HG03457 (cell line): ENCODE measurements at regions not wholly inside any gene's neighbourhood (a gene's known extent, or its start where the extent isn't known, plus 50 kb on each side); places are given as distances from the start of the nearest gene placed in this dataset.

Experiments used
- ATAC-seq: cut with Tn5 transposase; IDR thresholded peaks from one replicate; pipeline ENCODE4 v1.9.1; 2021; ENCODE audit warnings: moderate number of reproducible peaks; ENCODE audit not compliant: unreplicated experiment

DNA sequence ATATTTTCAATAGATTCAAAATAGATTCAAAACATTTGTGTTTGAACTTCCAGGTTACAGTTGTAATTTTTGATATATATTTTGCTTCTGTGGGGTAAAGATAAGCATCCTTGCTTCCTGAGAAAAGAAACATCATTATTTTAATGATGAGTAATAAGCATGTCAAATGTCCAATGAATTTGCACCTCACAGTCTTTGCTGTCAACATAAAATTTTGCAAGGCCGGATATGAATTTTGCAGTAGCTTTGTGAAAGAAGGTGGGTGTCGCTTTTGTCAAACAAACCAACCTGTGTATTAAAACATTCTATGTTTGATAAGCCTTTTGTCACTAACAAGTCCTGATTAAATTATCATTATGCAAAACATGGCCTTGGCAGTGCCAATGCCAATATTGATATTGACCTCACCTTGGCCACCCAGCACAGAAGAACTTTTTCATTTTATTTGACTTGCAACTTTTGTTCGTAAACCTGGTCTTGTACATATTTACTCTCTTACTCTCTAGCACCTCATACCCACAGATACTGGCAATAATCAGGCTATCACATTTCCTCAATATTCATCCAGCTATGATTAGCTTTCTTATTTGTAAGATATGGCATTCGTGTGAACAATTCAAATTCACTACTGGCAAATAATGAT, 645.0 kb upstream of the KLF4 start:
- ATAC-seq = no peak

DNA sequence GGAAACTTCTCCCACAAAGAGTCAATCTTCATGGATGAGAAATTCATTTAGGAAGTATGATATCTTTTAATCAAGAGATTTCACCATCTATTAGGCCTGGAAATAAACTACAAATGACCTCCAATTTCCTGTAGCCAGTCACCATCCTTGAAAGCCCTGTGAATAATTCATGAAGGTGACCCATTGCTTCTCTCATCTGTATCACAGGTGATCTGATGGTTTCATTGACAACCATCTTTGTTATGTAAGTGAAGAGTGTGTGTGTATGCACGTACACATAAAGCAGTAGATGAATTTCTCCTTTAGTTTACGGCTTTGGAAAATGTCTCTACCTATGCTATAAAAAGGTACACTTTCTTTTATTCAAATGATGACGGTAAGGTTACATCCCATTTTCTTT, 644.1 kb upstream of the KLF4 start:
- no peak for ATAC-seq

DNA sequence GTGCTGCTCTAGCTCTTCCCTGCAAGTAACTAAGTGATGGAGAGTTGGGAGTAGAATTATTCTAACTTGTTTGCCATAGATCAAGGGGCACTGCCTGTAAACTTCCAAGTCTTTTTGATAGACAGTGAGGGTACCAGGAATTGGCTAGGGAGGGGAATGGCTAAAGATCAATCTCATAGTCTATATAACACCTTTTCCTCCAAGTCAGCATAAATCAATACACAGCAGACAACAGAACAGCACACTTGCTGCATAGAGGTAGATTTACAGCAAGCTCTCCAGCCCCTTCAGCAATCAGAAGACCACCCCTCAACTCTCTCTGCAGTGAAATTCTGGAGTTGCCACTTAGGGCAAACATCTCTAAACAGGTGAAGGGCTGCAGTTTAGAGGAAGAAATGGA, 643.5 kb upstream of the KLF4 start:
- no peak for ATAC-seq

DNA sequence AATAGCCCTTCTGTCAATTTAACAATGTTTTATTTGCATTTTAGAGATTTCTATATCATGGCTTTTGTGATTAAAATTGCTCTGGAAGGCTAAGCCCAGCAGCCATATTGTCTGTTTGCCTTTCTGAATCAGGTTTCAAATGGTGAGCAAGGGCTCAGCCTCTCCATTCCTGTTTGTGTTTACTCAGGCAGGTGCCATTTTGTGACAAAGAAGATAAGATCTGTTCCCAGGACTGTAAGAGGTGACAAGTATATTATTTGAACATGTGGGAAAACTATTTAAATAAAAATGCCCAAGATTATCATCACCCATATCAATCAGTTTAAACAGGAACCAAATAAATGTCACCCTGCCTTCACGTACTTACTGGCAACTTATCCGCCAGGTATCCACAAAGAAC, 641.3 kb upstream of the KLF4 start:
- no peak for ATAC-seq

DNA sequence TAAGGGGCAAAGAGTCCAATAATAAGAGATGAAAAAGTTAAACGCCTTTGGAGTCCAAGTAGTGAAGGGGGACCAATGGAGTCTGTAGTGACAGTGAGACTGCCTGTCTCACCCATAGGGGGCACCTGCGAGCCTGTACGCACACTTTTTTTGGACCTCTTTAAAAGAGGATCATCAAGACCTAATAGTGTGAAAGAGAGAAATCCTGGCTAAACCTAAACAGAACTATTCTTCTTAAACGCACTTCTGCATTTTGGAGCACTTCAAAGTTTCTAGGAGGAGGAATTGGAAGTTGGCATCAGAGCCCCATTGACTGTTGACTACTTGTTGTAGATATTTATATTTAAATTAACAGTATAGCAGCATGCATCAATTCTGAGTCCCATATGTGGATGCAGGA, 636.1 kb upstream of the KLF4 start:
- no peak for ATAC-seq

DNA sequence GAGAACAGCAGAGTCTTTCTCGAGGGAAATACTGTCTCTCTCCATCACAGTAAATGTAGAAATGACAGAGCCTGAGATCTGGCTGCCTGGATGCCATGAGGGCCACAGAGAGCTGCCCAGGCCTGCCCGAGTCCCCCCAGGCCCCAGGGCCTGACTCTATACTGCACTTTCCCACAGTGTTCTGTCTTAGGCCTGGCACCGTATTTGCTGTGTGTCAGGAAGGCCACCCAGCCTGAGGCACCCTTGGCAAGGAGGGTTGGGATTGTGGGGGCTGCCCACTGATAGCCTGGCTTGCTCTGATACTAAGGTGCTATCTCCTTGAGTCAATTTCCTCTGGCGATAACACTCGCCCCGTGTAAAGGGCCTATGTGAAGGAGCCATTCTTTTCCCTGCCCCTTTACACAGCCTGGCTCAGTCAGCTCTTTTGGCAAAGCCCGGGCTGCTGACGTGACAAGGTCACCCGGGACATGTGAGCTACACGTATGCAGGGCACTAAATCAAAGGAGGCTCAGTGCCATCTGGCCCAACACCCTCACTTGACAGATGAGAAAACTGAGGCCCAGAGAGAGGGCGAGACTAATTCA, 630.1 kb upstream of the KLF4 start:
- ATAC-seq = no peak

DNA sequence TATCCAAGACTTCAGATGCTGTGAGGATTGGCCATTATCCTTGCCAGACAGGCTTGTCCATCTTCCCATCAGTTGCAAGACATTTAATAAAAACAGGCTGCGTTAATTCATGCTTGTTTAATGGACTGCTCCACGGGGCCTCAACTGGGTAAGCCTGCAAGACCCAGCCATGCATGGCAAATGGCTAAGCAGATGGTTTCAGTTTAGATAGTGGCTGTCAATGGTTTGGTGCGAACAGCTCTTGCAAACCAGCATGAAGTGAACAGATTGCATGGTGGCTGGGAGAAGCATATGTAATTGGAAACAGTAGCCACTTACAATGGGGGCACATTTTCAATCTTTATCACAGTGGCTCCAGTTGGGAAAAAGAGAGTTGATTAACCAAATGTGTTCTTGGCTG, 628.2 kb upstream of the KLF4 start:
- no peak for ATAC-seq

DNA sequence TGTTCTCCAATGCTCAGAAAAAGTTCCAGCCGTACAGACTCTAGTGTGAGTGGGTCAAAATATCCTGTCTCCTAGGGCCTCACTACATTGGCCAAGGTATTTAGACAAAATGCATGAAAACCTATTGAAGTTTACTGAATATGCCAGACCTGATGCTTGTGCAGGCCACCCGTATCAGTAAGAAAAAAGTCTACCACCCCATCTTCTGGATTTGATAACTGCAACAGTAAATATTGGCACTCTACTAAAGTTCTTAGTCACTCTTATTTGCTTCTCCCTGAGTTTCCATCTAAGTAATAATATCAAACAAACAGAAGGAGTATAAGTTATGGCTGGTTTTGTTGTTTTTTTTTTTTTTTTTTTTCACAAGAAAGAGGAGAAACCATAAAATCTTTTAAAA, 627.7 kb upstream of the KLF4 start:
- no peak for ATAC-seq

DNA sequence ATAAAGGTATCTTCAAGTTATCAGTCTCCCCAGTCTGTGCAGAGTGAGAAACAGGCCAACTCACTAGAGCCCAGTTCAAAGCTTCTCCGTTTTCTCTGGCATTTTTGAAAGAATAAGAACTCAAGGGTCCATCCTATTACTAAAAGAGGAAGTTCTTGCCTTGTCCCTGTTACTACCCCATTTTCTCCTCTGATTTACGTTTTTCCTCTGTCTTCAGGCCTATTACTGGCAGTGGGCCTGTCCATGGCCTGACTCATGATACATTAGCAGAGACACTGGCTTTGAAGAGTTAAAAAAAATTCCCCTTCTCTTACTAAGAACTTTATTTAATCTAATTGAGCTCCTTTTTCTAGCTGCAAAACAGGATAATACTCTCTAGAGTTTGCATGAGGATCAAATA, 624.0 kb upstream of the KLF4 start:
- no peak for ATAC-seq

DNA sequence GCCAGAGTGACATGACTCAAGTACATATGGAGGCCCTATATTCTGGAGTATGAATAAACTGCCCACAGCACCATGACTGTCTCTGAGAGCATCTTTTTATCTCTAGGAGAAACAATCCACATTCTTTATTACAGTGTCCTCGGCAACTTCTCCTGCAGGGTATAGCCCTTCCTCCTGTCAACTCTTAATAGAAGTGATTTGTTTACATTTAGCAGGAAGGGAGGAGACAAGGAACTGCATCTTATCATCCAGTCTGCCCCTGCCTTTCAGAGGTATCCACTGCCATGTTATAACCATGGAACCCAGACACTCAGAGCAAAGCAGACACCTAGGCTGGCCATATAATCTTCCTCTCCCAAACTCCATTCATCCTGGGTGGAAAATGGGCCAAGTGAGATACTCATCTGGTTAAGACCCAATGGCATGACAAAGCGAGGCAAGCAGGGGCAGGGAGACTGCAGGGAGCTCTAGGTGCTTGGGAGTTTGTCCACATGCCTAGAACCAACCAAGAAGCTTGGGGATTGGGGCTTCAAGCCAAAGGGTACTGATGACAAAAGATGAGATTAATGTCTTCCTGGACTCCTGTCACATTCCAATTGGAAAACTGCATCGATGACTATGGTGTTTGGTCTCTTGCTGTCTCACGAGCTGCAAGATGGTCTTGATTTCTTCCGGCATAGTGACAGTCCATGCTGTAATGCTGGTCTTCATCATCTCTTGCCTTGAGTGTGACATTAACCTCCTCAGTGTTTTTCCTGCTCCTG, 620.5 kb upstream of the KLF4 start:
- no peak for ATAC-seq

DNA sequence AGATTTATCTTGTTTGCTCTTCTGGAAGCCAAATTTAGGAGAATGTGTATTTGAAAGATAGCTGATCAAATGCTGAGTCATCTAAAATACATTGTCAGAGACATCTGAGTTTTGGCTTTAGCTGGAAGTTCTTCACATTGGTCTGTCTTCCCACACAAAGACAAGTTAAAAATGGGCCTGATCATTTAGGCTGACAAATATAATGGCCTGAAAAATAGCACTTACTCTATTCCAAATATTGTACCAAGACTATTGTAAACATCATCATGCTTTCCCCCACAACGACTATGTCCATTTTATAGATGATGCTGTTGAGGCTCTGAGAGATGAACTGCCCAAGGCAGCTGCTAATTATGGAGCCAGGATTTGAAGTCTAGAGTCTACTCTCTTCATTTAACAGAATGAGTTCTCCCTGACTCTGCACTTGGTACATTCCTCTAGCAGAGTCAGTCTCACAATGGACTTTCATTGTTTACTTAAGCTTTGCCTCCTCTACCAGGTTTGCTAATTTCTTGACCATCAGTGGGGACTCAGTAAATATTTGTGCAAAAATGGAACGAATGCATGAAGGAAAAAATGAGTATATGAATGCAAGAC, 619.4 kb upstream of the KLF4 start:
- ATAC-seq = no peak

DNA sequence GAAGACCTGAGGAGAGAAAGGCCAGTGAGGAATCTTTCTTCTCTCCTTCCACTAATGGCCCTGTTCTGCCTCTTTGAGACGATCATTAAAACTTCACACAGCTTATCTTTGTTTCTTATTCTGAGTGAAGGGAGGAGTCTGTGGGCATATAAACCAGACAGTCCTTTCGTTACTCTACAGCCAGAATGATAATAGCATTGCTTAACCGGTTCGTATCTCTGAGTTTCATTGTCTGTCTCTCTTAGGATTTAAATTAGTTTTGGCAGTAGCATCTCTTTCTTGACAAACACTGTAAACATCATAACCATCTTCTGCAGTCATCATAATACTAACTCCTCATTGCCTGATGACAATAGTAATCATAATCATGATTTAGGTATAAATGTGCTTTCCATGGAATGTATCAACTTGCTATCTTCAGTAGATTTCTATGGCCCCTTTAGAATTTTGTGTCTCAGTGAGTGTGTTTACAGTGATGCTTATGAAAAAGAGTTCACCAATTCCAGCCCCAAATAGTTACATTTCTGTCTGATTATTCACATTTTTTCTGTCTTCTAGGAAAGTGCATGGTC, 618.8 kb upstream of the KLF4 start:
- no peak for ATAC-seq

DNA sequence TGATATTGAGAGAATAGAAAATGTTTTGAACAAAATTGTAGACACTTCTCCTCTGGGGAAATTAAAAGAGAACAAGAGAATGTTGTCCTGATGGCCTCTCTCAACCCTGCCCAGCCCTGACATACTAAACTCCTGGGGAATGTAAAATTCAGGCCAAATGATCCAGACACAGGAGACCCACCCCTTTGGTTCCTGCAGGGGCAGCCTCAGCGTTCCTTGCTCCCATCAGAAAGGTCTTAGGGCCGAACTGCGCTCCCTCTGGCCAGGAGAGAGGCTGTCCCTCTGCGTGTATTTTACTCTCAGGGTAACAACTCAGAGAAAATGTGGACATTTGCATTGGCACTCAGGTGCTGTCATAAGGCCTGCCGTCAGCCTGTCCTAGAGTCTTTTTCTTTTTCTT, 616.3 kb upstream of the KLF4 start:
- no peak for ATAC-seq

DNA sequence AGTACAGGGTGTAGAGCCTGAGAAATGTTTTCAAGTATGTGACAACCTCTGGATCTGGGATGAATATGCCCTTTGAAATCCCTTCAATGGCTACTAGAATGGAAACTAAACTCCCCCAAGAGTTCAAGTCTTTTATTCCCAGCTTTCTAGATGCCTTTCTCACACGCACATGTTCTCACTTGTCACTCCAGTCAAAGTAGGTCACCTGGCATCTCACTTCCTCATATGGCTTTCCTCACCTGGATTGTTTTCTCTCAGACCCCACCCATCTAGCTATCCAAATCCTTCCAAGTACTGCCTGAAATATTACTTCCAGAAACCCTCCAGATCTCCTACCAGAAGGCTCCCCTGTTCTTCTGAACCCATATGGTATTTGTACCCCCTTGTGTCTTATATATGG, 615.4 kb upstream of the KLF4 start:
- no peak for ATAC-seq

DNA sequence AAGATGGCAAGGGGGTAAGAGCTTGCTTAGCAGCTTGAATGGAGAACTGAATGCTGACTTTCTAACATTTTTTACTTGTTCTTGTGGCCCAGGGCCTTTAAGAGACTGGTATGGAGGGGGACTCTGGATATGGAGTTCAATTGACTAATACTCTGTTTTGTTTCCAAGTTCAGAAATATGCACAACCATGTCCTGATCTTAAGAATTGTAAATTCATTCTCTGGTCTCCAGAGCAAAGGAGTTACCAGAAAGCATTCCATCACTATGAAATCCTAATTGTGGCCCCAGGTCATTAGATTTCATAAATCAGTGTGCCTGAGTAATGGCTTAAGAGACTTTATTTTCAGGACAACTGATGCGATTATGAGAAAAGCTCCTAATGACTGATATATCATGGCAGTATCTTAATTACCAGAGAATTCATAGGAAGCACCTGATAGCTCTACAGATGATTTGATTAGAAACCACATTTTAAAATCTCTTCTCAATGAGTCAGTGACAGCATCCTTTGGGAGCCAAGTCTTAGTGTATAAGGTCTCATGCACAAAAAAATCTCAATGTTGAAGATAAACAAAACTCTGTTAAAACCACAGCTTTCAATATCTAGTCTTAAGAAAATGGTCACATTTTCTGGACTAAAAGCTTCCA, 613.6 kb upstream of the KLF4 start:
- ATAC-seq = no peak

DNA sequence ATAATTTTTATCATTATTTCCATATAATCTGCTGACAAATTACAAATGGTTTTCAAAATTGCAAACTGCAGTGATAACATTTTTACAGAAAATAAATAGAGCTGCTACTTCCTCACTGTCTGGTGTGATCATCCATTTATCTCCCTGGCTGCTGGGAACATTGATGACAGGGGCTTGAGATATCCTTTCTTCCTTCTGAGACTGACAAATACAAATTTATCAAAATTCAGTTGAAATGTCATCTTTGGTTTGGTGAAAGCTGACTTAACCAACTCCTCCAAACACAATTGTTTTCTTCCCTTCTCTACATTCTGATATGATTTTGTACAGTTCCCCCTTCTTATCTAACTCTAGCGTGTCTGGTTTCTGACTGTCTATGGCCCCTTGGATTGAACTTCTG, 611.8 kb upstream of the KLF4 start:
- no peak for ATAC-seq

DNA sequence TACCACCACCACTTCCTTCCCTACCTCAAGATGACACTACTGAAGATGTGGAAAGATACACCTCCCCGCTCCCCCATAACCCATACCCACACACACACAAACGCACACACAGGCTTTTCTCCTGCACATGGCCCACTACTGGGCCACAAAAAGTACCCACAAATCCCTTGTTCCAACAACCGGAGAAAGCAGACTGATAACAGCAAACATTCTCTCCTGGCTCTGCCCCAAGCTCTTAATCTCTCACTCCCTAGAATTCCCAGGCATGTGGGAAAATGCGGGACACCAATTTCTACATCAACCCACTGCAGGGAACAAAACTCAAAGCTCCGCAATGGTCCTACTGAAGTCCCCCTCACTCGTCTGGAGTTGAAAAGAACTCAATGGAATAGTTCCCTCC, 611.0 kb upstream of the KLF4 start:
- no peak for ATAC-seq

DNA sequence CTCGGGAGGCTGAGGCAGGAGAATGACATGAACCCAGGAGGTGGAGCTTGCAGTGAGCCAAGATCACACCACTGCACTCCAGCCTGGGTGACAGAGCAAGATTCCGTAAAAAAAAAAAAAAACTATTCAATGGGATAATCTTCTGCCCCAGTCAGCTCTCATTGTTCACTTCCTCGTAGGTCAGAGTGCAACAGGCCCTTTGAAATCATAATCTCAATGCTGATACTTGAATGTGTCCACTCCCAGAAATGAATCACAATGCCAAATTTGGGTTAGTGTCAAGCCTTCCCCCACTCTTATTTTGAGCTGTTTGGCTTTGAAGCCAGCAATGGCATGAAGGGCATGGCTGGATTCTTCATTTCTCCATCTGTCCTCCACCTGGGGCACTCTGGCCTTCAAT, 610.3 kb upstream of the KLF4 start:
- no peak for ATAC-seq

DNA sequence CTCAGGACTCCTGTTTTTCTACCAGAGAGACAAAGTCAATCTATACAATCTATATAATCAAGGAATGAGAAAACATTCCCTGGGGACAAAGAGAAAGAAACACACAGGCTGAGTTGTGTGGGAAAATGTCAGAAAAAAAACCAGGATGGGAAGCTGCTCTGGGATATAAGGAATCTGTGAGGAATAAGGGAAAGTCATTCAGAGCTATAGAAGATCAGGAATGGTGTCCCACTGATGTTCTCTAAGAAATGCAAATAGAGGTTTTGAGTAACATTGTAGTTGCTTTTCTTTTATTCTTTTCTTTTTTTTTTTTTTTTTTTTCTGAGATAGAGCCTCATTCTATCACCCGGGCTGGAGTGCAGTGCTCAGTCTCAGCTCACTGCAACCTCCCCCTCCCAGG, 605.9 kb upstream of the KLF4 start:
- ATAC-seq = no peak

DNA sequence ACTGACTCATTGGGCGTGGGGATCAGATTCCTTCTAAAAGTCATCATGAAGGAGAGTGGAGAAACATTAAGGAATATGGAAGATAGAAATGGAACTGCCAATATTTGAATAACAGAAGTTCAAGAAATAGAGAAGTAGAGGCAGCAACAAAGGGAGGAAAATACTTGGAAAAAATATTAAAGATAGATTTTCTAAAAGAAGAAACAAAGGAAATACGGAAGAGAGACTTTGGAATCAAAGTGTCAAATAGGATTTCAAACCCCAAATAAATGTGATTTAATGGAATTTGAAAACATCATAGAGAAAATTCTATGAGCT, 605.1 kb upstream of the KLF4 start:
- ATAC-seq = no peak
